ENCODE measurements at regions not wholly inside any gene's neighbourhood (a gene's known extent, or its start where the extent isn't known, plus 50 kb on each side); places are given as distances from the start of the nearest gene placed in this dataset.

- TF ChIP-seq, protein P1, sequence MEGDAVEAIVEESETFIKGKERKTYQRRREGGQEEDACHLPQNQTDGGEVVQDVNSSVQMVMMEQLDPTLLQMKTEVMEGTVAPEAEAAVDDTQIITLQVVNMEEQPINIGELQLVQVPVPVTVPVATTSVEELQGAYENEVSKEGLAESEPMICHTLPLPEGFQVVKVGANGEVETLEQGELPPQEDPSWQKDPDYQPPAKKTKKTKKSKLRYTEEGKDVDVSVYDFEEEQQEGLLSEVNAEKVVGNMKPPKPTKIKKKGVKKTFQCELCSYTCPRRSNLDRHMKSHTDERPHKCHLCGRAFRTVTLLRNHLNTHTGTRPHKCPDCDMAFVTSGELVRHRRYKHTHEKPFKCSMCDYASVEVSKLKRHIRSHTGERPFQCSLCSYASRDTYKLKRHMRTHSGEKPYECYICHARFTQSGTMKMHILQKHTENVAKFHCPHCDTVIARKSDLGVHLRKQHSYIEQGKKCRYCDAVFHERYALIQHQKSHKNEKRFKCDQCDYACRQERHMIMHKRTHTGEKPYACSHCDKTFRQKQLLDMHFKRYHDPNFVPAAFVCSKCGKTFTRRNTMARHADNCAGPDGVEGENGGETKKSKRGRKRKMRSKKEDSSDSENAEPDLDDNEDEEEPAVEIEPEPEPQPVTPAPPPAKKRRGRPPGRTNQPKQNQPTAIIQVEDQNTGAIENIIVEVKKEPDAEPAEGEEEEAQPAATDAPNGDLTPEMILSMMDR (IDR thresholded peaks at IDR 0.05; ENCODE audit: low read depth, low read length, poor library complexity, severe bottlenecking), result no peak
- TF ChIP-seq EZH2phosphoT487 (IDR thresholded peaks at IDR 0.05; ENCODE audit: borderline replicate concordance, low read length), result no peak
These were observed 125.9 kb downstream of the OGFRL1 start for GRCh38 chr6:71414486-71414885.

Measured in DOHH2 (cell line).